GM19240 (cell line): ENCODE measurements at regions not wholly inside any gene's neighbourhood (a gene's known extent, or its start where the extent isn't known, plus 50 kb on each side); places are given as distances from the start of the nearest gene placed in this dataset.
"Not testable (repeated sequence)": the region's sequence is repeated elsewhere in the genome, so short reads cannot be mapped to it uniquely, and the experiment has no call there.

Experiments used
- DNase-seq: peaks from one replicate; pipeline ENCODE4 v3.0.0; 2011; ENCODE audit warnings: low spot score; ENCODE audit not compliant: insufficient read length

DNA sequence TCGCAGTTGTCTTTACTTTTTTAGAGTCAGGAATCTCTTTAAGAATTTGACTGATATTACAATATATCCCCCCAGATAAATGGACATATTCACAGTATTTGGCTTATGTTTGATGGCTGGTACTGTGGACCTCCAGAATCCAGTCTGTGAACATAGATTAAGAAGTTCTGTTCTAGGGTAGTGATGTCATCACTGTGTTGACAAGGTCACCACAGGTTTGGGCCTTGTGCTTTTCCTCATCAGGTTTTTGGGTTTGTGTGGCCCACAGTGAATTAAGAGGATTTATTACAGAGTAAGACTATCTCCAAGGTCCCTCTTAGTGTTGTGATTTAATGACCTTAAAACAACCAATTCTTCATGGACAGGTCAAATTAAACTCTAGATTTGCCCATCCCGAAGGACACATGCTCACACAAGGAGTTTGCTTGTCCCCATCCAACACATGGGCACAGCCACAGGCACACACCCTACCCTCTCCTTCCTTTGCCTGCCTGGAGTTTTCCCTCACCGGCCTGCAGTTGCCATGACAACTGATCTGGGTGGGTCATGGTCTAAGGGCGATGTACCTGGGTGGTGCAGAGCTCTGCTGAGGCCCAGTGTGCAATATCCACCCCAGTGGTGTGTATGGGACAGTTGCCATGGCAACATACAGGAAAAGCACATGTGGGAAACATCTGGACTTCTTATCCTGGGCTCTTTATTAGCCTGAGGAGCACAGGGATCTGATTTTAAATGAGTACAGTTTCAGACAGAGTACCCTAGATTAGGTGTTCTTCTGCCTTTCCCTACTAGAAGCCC, 98.6 kb downstream of the NAV1 start:
- DNase-seq = no peak

DNA sequence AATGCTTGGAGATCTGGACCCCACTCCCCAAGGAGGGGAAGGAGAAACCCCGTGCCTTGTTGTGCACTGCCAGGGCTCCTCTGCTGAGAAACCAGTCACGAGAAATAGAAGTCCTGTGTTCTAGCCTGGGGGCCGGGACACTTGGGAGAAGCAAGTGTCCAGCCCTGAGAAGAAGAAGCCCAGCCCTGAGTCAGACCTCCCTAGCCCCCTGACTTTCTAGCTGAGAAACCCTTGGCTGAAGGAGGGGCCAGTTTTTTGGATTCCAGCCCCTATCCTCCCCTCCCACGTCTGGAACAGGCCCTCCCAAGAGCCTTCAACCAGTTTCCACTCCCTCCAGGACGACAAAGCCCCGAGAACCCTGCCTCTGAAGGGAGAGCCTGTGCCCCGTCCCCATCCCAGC, 100.5 kb downstream of the NAV1 start:
- no peak for DNase-seq

DNA sequence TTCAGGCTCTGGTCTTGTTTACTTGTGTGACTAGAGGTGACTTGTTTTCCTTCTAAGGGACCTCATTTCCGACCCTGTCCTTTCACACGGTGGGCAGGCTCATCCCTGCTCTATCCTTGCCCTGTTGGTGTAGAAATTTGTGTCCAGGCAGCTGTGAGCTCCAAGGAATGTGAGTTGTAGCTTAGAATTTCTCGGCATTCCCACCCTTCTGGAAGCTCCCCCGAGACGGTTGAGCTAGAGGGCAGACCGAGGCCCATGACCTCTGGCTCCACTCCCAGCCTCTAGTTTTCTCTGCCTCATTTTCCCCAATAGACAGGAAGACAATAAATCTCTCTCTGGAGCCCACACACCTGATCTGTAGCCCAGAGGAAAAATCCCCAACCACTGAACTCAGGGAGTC, 100.9 kb downstream of the NAV1 start:
- DNase-seq = no peak

GRCh38 chr1:201640624-201641023, 101.7 kb downstream of the NAV1 start:
- no peak for DNase-seq

DNA sequence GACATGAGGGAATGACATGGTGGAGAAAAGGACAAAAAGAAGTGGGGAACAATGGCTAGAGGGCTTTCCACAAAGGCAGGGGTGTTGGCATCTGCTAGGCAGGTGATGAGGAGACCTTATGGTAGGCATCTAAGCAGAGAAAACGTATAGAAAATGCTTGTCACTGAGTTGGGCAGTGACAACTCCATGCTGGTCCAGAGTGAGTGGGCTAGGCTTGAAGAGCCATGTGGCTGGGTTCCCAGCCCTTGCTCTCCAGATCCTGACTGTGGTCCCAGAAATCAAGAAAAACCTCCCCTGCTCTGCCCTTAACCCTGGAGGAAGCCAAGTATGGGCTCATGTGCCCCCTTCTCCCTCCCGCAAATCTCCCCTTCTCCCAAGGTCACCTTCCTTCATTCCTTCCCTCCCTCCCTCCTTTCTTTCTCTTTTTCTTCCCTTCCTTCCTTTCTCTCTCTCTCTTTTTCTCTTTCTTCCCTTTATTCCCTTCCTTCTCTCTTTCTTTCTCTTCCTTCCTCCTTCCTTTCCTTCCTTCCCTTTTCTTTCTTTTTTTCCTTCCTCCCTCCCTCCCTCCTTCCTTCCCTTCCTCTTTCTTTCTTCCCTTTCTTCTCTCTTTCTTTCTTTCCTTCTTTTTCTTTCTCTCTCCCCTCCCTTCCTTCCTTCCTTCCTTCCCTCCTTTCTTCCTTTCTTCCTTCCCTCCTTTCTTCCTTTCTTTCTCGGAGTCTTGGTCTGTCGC, 102.8 kb downstream of the NAV1 start:
- no peak for DNase-seq

GRCh38 chr1:201643835-201644104, 104.8 kb downstream of the NAV1 start:
- DNase-seq = no peak

DNA sequence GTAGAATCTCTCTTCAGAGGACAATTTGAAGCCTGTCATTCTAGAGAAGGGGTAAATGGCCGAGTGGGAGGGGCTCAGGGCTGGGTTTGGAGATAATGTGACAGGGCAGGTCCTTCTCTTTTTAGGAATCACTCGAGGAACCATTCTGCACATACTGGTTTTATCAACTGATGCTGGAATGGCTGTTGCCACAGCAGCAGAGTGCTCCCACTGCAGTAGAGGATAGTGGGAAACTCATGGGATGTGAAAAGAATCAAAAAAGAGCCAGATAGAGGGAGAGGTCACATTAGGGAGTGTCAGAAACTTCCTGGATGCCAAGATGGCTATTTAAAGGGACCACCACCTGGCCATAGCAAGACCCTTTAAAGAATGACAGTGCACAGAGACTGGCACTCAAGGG, 105.3 kb downstream of the NAV1 start:
- no peak for DNase-seq

DNA sequence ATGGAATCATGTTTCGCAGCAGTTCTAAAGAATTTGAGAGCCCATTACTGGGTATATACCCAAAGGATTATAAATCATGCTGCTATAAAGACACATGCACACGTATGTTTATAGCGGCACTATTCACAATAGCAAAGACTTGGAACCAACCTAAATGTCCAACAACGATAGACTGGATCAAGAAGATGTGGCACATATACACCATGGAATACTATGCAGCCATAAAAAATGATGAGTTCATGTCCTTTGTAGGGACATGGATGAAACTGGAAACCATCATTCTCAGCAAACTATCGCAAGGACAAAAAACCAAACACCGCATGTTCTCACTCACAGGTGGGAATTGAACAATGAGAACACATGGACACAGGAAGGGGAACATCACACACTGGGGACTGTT, 106.1 kb downstream of the NAV1 start:
- not testable (repeated sequence) for DNase-seq

DNA sequence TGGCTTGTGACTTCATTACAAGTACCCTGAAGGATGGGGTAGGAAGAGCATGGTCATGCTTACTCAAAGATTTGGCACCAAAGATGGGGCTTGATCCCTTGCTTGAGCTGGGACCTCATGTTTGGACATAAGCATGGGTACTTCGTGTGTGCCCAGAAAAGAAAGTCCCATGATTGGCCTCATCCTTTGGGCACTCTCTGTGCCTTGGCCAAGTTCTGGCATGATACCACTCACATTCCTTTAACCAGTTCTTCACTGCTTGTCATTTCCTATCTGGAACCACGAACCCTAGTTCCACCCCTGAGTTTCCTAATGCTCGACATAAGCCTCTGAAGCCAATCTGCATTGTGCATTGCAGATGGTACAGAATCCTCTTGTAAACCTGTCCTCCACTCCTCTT, 107.0 kb downstream of the NAV1 start:
- DNase-seq = no peak

GRCh38 chr1:201646411-201647022, 107.6 kb downstream of the NAV1 start:
- no peak for DNase-seq

GRCh38 chr1:201647094-201647493, 108.2 kb downstream of the NAV1 start:
- no peak for DNase-seq

DNA sequence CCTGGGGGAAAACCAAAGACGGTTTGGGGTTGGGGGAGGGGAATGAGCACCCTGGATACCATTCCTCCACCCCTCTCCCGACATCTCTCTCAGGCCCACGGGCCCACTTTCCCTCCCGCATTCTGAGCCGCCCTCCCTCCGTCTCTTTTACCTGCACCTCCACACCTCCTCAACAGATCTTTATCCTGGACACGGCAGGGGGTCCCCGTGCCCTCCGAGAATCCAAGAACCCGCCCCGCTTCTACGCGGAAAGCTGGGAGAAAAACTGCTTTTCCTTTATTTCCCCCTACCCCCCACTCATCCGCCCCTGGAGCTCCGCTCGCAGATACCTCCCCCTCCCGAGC, 108.8 kb downstream of the NAV1 start:
- DNase-seq = no peak

GRCh38 chr1:201648066-201648906, 109.4 kb downstream of the NAV1 start:
- DNase-seq = no peak

DNA sequence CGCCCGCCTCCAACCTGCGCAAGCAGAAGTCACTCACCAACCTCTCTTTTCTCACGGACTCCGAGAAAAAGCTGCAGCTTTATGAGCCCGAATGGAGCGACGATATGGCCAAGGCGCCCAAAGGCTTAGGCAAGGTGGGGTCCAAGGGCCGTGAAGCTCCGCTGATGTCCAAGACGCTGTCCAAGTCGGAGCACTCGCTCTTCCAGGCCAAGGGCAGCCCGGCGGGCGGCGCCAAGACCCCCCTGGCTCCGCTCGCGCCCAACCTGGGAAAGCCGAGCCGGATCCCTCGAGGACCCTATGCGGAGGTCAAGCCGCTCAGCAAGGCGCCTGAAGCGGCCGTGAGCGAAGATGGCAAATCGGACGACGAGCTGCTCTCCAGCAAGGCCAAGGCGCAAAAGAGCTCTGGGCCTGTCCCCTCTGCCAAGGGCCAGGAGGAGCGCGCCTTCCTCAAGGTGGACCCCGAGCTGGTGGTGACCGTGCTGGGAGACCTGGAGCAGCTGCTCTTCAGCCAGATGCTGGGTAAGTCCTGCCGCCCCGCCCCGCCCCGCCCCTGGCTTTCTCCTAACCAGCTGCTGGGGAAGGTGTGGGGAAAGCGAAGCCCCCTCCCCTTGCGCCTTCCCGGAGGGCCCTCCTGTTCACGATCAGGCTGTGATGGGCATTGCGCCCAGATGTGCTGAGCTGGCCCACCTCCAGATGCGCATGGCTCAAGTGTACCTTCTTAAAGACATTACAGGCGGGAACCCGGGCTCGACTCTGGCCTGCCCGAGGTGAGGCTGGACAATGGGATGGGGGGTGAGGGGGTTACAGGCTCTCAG, 110.2 kb downstream of the NAV1 start:
- DNase-seq = no peak

DNA sequence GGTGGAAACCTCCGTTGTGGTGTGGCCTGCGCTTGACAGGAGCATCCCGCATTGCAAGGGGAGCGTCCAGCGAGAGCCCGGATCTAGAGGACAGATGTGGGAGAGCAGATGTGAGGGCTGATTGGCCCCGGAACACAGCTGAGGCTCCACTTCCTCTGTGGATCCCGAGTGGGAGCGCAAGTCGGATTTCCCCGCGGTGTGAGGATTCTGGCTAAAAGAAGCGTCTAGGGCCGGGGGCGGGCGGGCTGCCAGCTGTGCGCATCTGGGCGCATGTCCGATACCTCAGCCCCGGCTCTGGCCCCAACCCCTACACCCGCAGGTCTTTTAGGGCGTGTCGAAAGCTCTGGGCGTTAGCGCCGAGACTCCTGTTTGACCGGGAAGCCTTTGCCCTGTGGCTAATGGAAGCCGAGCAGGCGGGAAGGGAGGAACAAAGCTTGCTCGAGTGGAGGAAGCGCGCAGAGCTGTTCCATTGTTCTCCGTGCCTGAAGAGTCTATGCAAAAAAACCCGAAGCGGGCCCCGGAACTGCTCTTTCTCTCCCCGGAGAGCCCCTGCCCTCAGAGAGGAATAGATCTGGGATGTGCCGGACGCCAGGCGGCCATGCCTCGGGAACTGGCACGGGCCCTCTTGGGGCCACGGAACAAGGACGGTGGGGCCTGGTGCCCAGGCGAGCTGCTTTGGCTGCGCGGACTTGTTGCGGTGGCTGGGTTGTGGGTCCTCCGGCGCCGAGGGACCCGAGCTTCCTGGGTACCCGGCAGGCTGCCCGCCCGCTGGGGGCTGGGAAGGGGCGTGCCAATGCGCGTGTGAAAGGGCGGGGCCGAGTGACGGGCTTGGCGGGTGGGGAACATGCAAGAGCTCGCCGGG, 111.1 kb downstream of the NAV1 start:
- DNase-seq = no peak

- DNase-seq = no peak
Observed at GRCh38 chr1:201650623-201650933, 111.7 kb downstream of the NAV1 start.

DNA sequence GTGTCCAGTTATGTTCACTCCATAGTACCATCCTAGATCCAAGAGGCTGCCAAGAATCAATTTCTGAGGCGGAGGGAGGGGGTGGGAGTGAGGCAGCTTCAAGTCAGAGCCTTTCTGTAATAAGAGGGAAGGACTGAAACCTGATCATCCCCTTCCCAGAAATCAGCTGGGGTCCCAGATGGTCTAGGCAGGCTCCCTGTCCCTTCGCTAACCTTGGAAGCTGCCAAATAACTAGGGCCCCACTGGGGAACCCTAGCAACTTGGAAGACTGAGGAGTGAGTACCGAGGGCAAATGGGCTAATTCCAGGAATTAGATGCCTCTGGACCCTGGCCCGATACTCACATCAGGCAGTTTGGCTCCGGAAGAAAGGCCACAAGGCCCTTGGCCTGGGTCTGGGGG, 113.3 kb downstream of the NAV1 start:
- DNase-seq = no peak

GRCh38 chr1:201653233-201653632, 114.3 kb downstream of the NAV1 start:
- DNase-seq = no peak

DNA sequence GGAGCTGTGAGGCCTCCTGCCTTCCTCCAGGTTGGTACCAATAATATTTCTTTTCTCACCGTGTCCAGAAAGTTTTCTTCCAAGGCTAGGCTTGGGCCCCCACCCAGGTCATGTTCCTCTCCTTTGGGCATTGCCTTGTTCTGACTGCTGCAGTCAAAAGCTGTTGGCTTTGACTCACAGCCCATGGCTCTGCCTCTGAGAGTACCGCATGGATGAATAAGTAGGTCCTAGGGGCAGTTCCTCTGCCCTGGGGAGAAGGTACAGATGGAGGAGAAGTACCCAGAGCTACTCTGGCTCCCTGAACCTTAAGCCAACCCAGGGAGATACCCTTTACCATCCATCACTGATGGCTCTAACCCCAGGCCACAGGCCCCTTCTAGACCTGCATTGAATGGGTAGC, 115.0 kb downstream of the NAV1 start:
- no peak for DNase-seq

- DNase-seq = no peak
Observed at GRCh38 chr1:201655243-201655642, 116.3 kb downstream of the NAV1 start.
